ENCODE measurements at regions not wholly inside any gene's neighbourhood (a gene's known extent, or its start where the extent isn't known, plus 50 kb on each side); places are given as distances from the start of the nearest gene placed in this dataset.

GRCh38 chr13:76160961-76161925, 525.1 kb downstream of the LMO7 start:
- dilution Hi-C loops (cut with MboI; ENCODE audit: extremely low pct_ligation_motif_present, low sequenced_read_pairs) (no loop called here), intact Hi-C loops (cut with micrococcal nuclease) (no loop called here)
- Histone ChIP-seq H3K9me3 (replicated peaks; ENCODE audit: control insufficient read depth, insufficient read depth, low read length) (no peaks in the 10 kb centered on the region), H3K4me2 (ENCODE audit: insufficient read depth, low read length) (no peak overlapping the region), H3K4me3 (replicated peaks in 1 of 3; ENCODE audit: insufficient read depth in 1 of 3, low read depth in 1 of 3, low read length in 3 of 3) (no peak overlapping the region), H3K27me3 (ENCODE audit: control insufficient read depth in 2 of 2, insufficient read depth in 2 of 2, low read length in 2 of 2) (no peaks in the 10 kb centered on the region), H3K9ac (replicated peaks; ENCODE audit: extremely low read depth, insufficient read depth, low read length) (no peak overlapping the region), H3K4me1 (ENCODE audit: control insufficient read depth, extremely low read depth, insufficient read depth, low read length) (no peaks in the 10 kb centered on the region), H3K79me2 (ENCODE audit: control insufficient read depth, insufficient read depth, low read length) (no peaks in the 10 kb centered on the region), H2AFZ (ENCODE audit: low read depth, low read length) (no peak overlapping the region), H3K9me1 (replicated peaks; ENCODE audit: control insufficient read depth, extremely low read depth, insufficient read depth, low read length) (no peaks in the 10 kb centered on the region), H3K36me3 (ENCODE audit: control insufficient read depth in 2 of 2, extremely low read depth in 1 of 2, insufficient read depth in 2 of 2, low read length in 2 of 2) (no peaks in the 10 kb centered on the region), H3K27ac (ENCODE audit: insufficient read depth, low read depth, low read length) (no peak overlapping the region), H4K20me1 (replicated peaks; ENCODE audit: control insufficient read depth, extremely low read depth, insufficient read depth, low read length) (no peaks in the 10 kb centered on the region)
- FAIRE-seq (no peak), DNase-seq (ENCODE audit: low read depth, low spot score) (no peak)
- ChIA-PET POLR2A (no interaction called here), CTCF (no interaction called here)
- no peak for TF ChIP-seq EZH2 (IDR thresholded peaks at IDR 0.05; ENCODE audit: borderline replicate concordance, low read depth, low read length, severe bottlenecking)
- no TSS peak for BruUV-seq (replicated peaks)

DNA sequence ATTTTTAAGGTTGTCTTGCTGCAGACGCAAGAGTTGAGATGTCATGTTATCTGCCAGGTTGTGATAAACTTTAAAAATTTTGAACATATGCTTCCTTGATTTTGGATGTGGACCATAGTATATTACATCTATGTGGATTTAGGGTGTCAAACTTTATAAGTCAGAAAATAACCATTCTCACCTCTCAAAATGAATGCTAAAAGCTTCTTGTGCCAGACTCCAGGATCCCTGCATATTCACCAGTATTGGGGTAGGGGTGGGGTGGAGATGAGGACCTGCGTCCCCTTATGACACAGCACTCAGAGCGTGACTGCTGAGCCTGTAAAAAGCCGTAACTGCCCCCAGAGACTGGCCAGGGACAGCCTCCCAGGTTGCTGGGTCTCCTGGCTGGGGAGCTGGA, 524.4 kb downstream of the LMO7 start:
- Histone ChIP-seq H3K27ac (ENCODE audit: insufficient read depth, low read depth, low read length) (no peak overlapping the region), H3K27me3 (ENCODE audit: control insufficient read depth in 2 of 2, insufficient read depth in 2 of 2, low read length in 2 of 2) (no peaks in the 10 kb centered on the region), H3K36me3 (ENCODE audit: control insufficient read depth in 2 of 2, extremely low read depth in 1 of 2, insufficient read depth in 2 of 2, low read length in 2 of 2) (no peaks in the 10 kb centered on the region), H3K4me1 (ENCODE audit: control insufficient read depth, extremely low read depth, insufficient read depth, low read length) (no peaks in the 10 kb centered on the region), H3K9ac (replicated peaks; ENCODE audit: extremely low read depth, insufficient read depth, low read length) (no peak overlapping the region), H3K4me3 (replicated peaks in 1 of 3; ENCODE audit: insufficient read depth in 1 of 3, low read depth in 1 of 3, low read length in 3 of 3) (no peak overlapping the region), H3K4me2 (ENCODE audit: insufficient read depth, low read length) (no peak overlapping the region), H4K20me1 (replicated peaks; ENCODE audit: control insufficient read depth, extremely low read depth, insufficient read depth, low read length) (no peaks in the 10 kb centered on the region), H3K79me2 (ENCODE audit: control insufficient read depth, insufficient read depth, low read length) (no peaks in the 10 kb centered on the region), H3K9me3 (replicated peaks; ENCODE audit: control insufficient read depth, insufficient read depth, low read length) (no peaks in the 10 kb centered on the region), H2AFZ (ENCODE audit: low read depth, low read length) (no peak overlapping the region), H3K9me1 (replicated peaks; ENCODE audit: control insufficient read depth, extremely low read depth, insufficient read depth, low read length) (no peaks in the 10 kb centered on the region)
- DNase-seq (ENCODE audit: low read depth, low spot score) (no peak), FAIRE-seq (no peak)
- TF ChIP-seq MYC (IDR thresholded peaks at IDR 0.05; ENCODE audit: low read depth, low read length) (no peak), JUN (IDR thresholded peaks at IDR 0.05; ENCODE audit: borderline replicate concordance, insufficient read depth, insufficient read length, low read depth) (no peak), POLR2A (IDR thresholded peaks at IDR 0.05; ENCODE audit: low read depth, low read length) (no peak), CTCF (IDR thresholded peaks at IDR 0.05; ENCODE audit: extremely low read depth in 1 of 2, insufficient read depth in 1 of 2, low read depth in 1 of 2, low read length in 2 of 2) (no peak), POLR2AphosphoS5 (IDR thresholded peaks at IDR 0.05; ENCODE audit: insufficient read depth, low read depth, low read length) (no peak), EZH2 (IDR thresholded peaks at IDR 0.05; ENCODE audit: borderline replicate concordance, low read depth, low read length, severe bottlenecking) (no peak), GATA2 (IDR thresholded peaks at IDR 0.05; ENCODE audit: insufficient read depth, insufficient read length, low read depth, low read length) (no peak), FOS (IDR thresholded peaks at IDR 0.05; ENCODE audit: borderline replicate concordance, insufficient read depth, low read length) (no peak)
- TF ChIP-seq, protein P1, sequence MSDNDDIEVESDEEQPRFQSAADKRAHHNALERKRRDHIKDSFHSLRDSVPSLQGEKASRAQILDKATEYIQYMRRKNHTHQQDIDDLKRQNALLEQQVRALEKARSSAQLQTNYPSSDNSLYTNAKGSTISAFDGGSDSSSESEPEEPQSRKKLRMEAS (IDR thresholded peaks at IDR 0.05; ENCODE audit: insufficient read depth, insufficient read length) = no peak
- dilution Hi-C loops (cut with MboI; ENCODE audit: extremely low pct_ligation_motif_present, low sequenced_read_pairs) (no loop called here), intact Hi-C loops (cut with micrococcal nuclease) (no loop called here)
- ChIA-PET POLR2A (no interaction called here), CTCF (no interaction called here)
- BruUV-seq (replicated peaks) = no TSS peak

All from endothelial cell of umbilical vein (primary cell).